ENCODE measurements at regions not wholly inside any gene's neighbourhood (a gene's known extent, or its start where the extent isn't known, plus 50 kb on each side); places are given as distances from the start of the nearest gene placed in this dataset.

DNA sequence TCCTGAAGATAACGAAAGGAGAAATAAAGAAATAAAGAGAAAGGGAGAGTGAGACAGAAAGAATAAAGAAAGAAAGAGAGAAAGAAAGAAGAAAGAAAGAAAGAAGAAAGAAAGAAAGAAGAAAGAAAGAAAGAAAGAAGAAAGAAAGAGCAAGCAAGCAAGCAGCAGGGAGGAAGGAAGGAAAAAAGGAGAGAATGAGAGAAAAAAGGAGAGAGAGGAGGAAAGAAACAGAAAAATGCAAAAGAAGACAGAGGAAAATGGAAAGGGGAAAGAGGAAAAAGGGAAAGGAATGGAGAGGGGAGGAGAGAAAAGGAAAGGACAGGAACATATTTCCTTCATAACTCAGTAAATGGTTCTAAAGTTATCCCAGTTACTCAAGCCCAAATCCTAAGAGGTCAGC, 978.8 kb upstream of the CDH9 start:
- H3K4me2 ChIP-seq (ENCODE audit: insufficient read depth, insufficient read length, low read length) = no peak overlapping the region
- H3K27me3 ChIP-seq (ENCODE audit: insufficient read depth, low read length) = no peaks in the 10 kb centered on the region
- no peak overlapping the region for H4K8ac ChIP-seq (replicated peaks; ENCODE audit: insufficient read length, low read depth, low read length)
- H3K18ac ChIP-seq (ENCODE audit: insufficient read length, low read depth, low read length) = no peak overlapping the region
- no peak overlapping the region for H2BK5ac ChIP-seq (ENCODE audit: insufficient read length, low read length)
- H3K4me1 ChIP-seq (ENCODE audit: insufficient read depth, low read length) = no peaks in the 10 kb centered on the region
- H2BK20ac ChIP-seq (ENCODE audit: low read depth, low read length, poor library complexity, severe bottlenecking) = no peak overlapping the region
- no CpG with 5 or more reads among the region's 1 CpG for WGBS (ENCODE audit: extremely low coverage, insufficient read length, low lambda C conversion rate)
- H4K20me1 ChIP-seq (ENCODE audit: control insufficient read depth, insufficient read depth, insufficient read length) = no peaks in the 10 kb centered on the region
- H3K9me3 ChIP-seq (ENCODE audit: control insufficient read depth, low read depth, low read length) = peaks cover 25% of the 10 kb centered on the region
- H4K91ac ChIP-seq (ENCODE audit: insufficient read length, low read depth, low read length) = no peak overlapping the region
- Mint-ChIP-seq H3K27ac (no peak overlapping the region; a peak in 1 of 7 replicates), H3K27me3 (ENCODE audit: low read depth) (no peaks in the 10 kb centered on the region; the same call in none of the 2 replicates), H3K36me3 (ENCODE audit: insufficient read depth in 1 of 3, low read depth in 3 of 3) (peaks cover 17 to 49% (median 30%) of the 10 kb centered on the region in 3 experiments; a peak in 6 of 7 replicates), H3K9me3 (peaks cover 48 to 49% of the 10 kb centered on the region in 2 experiments), H3K4me3 (no peak overlapping the region), H3K4me1 (no peaks in the 10 kb centered on the region)
- no peak overlapping the region for H2BK15ac ChIP-seq (ENCODE audit: low read depth, low read length)
- no peak overlapping the region for H2AK5ac ChIP-seq (ENCODE audit: insufficient read length, low read length)
- H3K79me2 ChIP-seq (ENCODE audit: insufficient read depth, low read length) = no peaks in the 10 kb centered on the region
- H3T11ph ChIP-seq (ENCODE audit: low read length) = no peak overlapping the region
- H3K9ac ChIP-seq (ENCODE audit: extremely low read depth, insufficient read length, low read length) = no peak overlapping the region
- H3K23ac ChIP-seq (ENCODE audit: insufficient read length, low read depth, low read length) = no peak overlapping the region
- no peak overlapping the region for H4K5ac ChIP-seq (ENCODE audit: insufficient read length, low read depth, low read length)
- H3K56ac ChIP-seq (ENCODE audit: insufficient read length, low read depth, low read length) = no peak overlapping the region
- no peaks in the 10 kb centered on the region for H3K79me1 ChIP-seq (ENCODE audit: insufficient read depth, low read depth, low read length, poor library complexity, severe bottlenecking)
- no peak overlapping the region for H2BK12ac ChIP-seq (ENCODE audit: insufficient read length, low read depth, low read length)
- DNase-seq = no peak
- H2AFZ ChIP-seq (ENCODE audit: low read length) = no peak overlapping the region
- TF ChIP-seq, protein P1, sequence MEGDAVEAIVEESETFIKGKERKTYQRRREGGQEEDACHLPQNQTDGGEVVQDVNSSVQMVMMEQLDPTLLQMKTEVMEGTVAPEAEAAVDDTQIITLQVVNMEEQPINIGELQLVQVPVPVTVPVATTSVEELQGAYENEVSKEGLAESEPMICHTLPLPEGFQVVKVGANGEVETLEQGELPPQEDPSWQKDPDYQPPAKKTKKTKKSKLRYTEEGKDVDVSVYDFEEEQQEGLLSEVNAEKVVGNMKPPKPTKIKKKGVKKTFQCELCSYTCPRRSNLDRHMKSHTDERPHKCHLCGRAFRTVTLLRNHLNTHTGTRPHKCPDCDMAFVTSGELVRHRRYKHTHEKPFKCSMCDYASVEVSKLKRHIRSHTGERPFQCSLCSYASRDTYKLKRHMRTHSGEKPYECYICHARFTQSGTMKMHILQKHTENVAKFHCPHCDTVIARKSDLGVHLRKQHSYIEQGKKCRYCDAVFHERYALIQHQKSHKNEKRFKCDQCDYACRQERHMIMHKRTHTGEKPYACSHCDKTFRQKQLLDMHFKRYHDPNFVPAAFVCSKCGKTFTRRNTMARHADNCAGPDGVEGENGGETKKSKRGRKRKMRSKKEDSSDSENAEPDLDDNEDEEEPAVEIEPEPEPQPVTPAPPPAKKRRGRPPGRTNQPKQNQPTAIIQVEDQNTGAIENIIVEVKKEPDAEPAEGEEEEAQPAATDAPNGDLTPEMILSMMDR (conservative IDR thresholded peaks at IDR 0.05) = no peak
- H3K27ac ChIP-seq (ENCODE audit: insufficient read length, low read depth, low read length) = no peak overlapping the region
- H3K14ac ChIP-seq (ENCODE audit: insufficient read depth, low read length) = no peak overlapping the region
- H3K23me2 ChIP-seq (ENCODE audit: insufficient read length, low read depth, low read length, poor library complexity, severe bottlenecking) = no peaks in the 10 kb centered on the region
- H3K4ac ChIP-seq (ENCODE audit: low read depth, low read length) = no peak overlapping the region
- no peak overlapping the region for H2BK120ac ChIP-seq (ENCODE audit: low read depth, low read length, poor library complexity, severe bottlenecking)

Measured in H9 (cell line).